Stomach (tissue), 8 donors: ENCODE measurements at regions not wholly inside any gene's neighbourhood (a gene's known extent, or its start where the extent isn't known, plus 50 kb on each side); places are given as distances from the start of the nearest gene placed in this dataset.
A peak's percentile ranks its signal among the peaks of the same experiment; 100 is the strongest.

ENCODE experiments used
- DNase-seq, 2 donors: peaks; one replicate each; pipeline versions ENCODE4 v3.0.0 to v3.0.0-alpha.2; 2013 to 2019
- H3K27ac ChIP-seq, 5 donors: fragments of 200-600 bp in 4 of 5; sonication (generic) in 4 of 5; one replicate each; pipeline ENCODE4 v1.5.1; 2013 to 2019; ENCODE audit warnings: mild to moderate bottlenecking in 1 of 5, moderate library complexity in 1 of 5
- H3K27me3 ChIP-seq, 3 donors: fragments of 200-600 bp; sonication (generic); one replicate each; pipeline ENCODE4 v1.5.1; 2017 to 2019; ENCODE audit warnings: mixed run types in 1 of 3
- H3K36me3 ChIP-seq, 4 donors: fragments of 200-600 bp; sonication (generic); 1 replicate in 3 of 4; 2 replicates in 1 of 4; pipeline ENCODE4 v1.5.1; 2016 to 2019
- H3K4me1 ChIP-seq, 4 donors: fragments of 200-600 bp; sonication (generic); one replicate each; pipeline ENCODE4 v1.5.1; 2016 to 2019
- H3K4me3 ChIP-seq, 4 donors: fragments of 200-600 bp; sonication (generic) in 3 of 4; one replicate each; pipeline ENCODE4 v1.5.1; 2016 to 2019; ENCODE audit warnings: mild to moderate bottlenecking in 1 of 4
- H3K9me3 ChIP-seq, 4 donors: fragments of 200-600 bp; sonication (generic); one replicate each; pipeline ENCODE4 v1.5.1; 2016 to 2019
- CTCF ChIP-seq, 7 experiments: fragments of 450-650 bp in 4 of 7; fragments of 200-600 bp in 3 of 7; sonication (generic) in 3 of 7; IDR thresholded peaks; one replicate each; pipeline ENCODE4 v1.5.1; 2016 to 2019; ENCODE audit warnings: antibody characterized with exemption in 7 of 7, control low read depth in 2 of 7, mild to moderate bottlenecking in 1 of 7
- EP300 ChIP-seq: sonication (generic); formaldehyde crosslinking; IDR thresholded peaks from one replicate; pipeline ENCODE4 v1.6.1; 2017; ENCODE audit warnings: antibody characterized with exemption
- POLR2A ChIP-seq, 4 donors: fragments of 450-650 bp; IDR thresholded peaks; one replicate each; pipeline ENCODE4 v1.6.1; 2016; ENCODE audit warnings: antibody characterized with exemption in 4 of 4, control low read depth in 2 of 4, mild to moderate bottlenecking in 1 of 4, moderate library complexity in 1 of 4
- POLR2AphosphoS5 ChIP-seq, 3 donors: sonication (generic); formaldehyde crosslinking; IDR thresholded peaks; one replicate each; pipeline ENCODE4 v1.6.1; 2016; ENCODE audit warnings: antibody characterized with exemption in 3 of 3
- WGBS, 5 donors: extraction: QIAGEN DNeasy Blood & Tissue Kit in 3 of 5; methylation state at CpG; one replicate each; pipeline versions ENCODE4 v1.1.5 to v1.1.7; 2013 to 2018; 5-methylcytosine and 5-hydroxymethylcytosine counted together
- intact Hi-C: fragments of 100-400 bp; cut with DNase I; formaldehyde crosslinking; loops from one replicate; pipeline ENCODE4 v1.15.1; 2023; ENCODE audit warnings: low total_unique reads
- donor health status: healthy with polysubstance abuse.
- donor health status: Bipolar disorder and iron deficiency.
- donor health status: healthy.

DNA sequence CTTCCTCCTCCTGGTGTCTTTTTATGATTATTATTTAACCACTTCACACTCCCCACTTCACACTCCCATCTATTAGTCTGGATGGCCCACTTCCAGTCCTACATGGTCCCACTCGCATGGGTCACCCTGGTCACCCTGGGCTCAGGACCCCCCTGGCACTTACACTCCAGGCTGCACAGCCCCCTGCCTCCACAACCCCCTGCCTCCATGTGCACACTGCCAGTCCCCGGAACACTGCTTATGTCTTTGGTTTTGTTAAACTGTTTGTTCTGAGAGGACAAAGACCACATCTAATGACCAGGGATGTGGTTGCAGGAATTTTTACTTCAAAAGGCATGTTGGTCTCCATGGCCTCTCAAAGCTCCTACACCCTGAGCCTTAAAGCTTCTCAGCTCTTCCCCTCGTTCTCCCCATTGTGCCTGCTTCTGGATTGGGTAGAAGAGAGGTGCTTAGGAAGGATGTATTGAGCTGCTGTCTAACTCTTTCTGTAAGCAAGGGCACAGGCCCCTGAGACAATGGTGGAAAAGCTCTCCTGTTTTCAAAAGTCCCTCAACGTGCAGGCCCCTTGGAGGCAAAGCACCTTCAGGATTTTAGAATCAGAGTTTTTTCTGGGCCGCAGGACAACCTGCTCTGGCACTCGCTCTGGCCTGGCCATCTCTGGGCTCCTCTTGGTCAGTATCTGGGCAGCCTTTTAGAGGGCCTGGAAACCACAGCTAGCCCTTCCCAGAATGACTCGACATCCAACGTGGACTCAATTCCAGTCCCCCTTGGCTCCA, 150.0 kb upstream of the HAAO start:
- H3K36me3 ChIP-seq = no peaks in the 10 kb centered on the region
- intact Hi-C loops = loop anchor here (10.0 kb wide), 1 partner anchor 88 kb away; no protein-coding TSS in a partner anchor
- no peak for TF ChIP-seq POLR2A (IDR thresholded peaks at IDR 0.05)
- H3K27me3 ChIP-seq = no peaks in the 10 kb centered on the region
- no peaks in the 10 kb centered on the region for H3K9me3 ChIP-seq
- H3K27ac ChIP-seq = peak overlapping the region in 1 of 5 donors; percentile 32
- no peak overlapping the region for H3K4me3 ChIP-seq
- peaks cover 10 to 34% (median 20%) of the 10 kb centered on the region in 4 donors for H3K4me1 ChIP-seq
- 90 to 93% (median 92%) methylated on average over 8 of the region's 8 CpGs for WGBS, 5 donors
- no peak for DNase-seq

DNA sequence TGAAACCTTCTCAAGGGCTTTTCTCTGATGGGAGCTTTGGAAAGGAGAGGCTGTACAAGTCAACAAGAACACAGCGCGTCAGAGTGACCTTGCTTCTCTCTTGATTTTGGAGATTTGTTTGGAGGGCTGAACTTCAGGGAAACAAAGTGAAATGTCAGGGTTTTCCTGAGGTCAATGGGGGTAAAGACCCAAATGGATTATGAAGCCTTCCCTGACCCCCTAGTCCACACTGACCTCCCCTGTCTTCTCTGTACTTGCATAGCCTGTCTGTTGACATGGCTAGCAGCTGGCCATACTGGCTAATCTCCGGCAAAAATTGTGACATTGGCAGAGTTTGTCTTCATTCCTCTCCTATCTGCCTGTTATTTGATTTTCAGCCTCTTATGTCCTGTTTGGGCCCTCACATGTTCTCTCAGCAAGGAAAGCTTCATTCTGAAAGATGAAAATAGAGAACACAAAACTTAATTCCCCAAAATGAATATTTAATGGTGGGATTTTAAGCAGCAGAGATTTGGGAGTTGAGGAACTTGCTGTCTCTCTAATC, 149.3 kb upstream of the HAAO start:
- no peaks in the 10 kb centered on the region for H3K9me3 ChIP-seq
- TF ChIP-seq POLR2A (IDR thresholded peaks at IDR 0.05) (no peak), POLR2AphosphoS5 (IDR thresholded peaks at IDR 0.05) (no peak)
- no peak overlapping the region for H3K4me3 ChIP-seq
- 65 to 85% (median 74%) methylated on average over 3 of the region's 3 CpGs for WGBS, 5 donors
- H3K27me3 ChIP-seq = no peaks in the 10 kb centered on the region
- DNase-seq = no peak
- intact Hi-C loops = loop anchor here (10.0 kb wide), 1 partner anchor 87 kb away; no protein-coding TSS in a partner anchor
- no peaks in the 10 kb centered on the region for H3K36me3 ChIP-seq
- H3K4me1 ChIP-seq = peaks cover 4 to 27% (median 15%) of the 10 kb centered on the region in 4 donors
- peak overlapping the region in 1 of 5 donors; percentile 32 for H3K27ac ChIP-seq

DNA sequence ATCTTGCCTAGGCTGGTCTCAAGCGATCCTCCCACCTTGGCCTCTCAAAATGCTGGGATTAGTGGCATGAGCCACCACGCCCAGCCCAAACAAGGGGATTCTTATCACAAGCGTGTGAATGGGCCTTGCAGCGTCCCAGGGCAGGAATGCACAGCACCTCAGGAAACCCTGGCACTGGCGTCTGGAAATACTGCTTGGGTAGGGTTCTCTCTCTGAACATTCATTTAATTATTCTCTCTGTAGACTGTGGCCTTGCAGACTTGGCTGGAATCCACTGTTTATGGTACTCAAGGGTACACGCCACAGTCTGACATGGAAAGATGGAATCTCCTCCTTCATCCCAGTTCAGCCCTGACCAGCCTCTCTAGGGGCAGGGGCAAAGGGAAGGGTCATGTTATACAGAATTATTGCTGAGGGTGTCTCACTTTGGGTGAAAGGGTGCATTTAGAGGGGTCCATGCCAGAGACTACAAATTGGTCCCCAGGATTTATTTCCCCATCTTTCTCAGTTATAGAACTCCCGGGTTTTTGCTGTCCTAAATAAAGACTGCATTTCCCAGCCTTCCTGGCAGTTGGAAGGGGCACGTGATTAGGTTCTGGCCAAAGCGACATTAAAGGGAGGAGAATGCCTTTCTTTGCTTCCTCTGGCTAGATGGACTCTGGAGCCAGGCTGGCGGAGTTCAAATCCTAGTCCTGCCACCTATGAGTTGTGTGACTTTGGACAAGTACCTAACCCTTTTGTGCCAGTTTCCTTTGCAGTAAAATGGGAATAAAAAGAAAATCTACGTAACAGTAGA, 147.2 kb upstream of the HAAO start:
- no peaks in the 10 kb centered on the region for H3K9me3 ChIP-seq
- H3K27me3 ChIP-seq = no peaks in the 10 kb centered on the region
- TF ChIP-seq EP300 (no peak), CTCF (IDR thresholded peaks at IDR 0.05) (no peak), POLR2AphosphoS5 (IDR thresholded peaks at IDR 0.05) (peak in 1 of 3 donors; percentile 14), POLR2A (IDR thresholded peaks at IDR 0.05) (no peak)
- H3K27ac ChIP-seq = peak overlapping the region in 3 of 5 donors; percentile 35 to 38 (median 36)
- H3K4me3 ChIP-seq = no peak overlapping the region
- H3K36me3 ChIP-seq = no peaks in the 10 kb centered on the region
- intact Hi-C loops = loop anchor here (10.0 kb wide), 1 partner anchor 85 kb away; no protein-coding TSS in a partner anchor
- peaks cover under 1 to 35% (median 15%) of the 10 kb centered on the region in 4 donors for H3K4me1 ChIP-seq
- DNase-seq = peak; percentile 48 to 51
- 40 to 58% (median 50%) methylated on average over 10 to 11 of the region's 11 CpGs for WGBS, 5 donors

- H3K27ac ChIP-seq = peak overlapping the region in 3 of 5 donors; percentile 35 to 38 (median 36)
- intact Hi-C loops = no loop called here
- H3K9me3 ChIP-seq = no peaks in the 10 kb centered on the region
- H3K4me1 ChIP-seq = peaks cover 6 to 42% (median 20%) of the 10 kb centered on the region in 4 donors
- H3K36me3 ChIP-seq = no peaks in the 10 kb centered on the region
- no peak for DNase-seq
- TF ChIP-seq EP300 (no peak), POLR2AphosphoS5 (IDR thresholded peaks at IDR 0.05) (no peak), POLR2A (IDR thresholded peaks at IDR 0.05) (no peak), CTCF (IDR thresholded peaks at IDR 0.05) (no peak)
- H3K4me3 ChIP-seq = no peak overlapping the region
- no peaks in the 10 kb centered on the region for H3K27me3 ChIP-seq
- 80 to 95% (median 91%) methylated on average over 3 of the region's 3 CpGs for WGBS, 5 donors
These were observed 146.4 kb upstream of the HAAO start for GRCh38 chr2:42938671-42939370.
